ENCODE measurements at regions not wholly inside any gene's neighbourhood (a gene's known extent, or its start where the extent isn't known, plus 50 kb on each side); places are given as distances from the start of the nearest gene placed in this dataset.

GRCh38 chr12:97313471-97314190 is 149.0 kb upstream of the RMST start (continued):
- TF ChIP-seq, protein P1, sequence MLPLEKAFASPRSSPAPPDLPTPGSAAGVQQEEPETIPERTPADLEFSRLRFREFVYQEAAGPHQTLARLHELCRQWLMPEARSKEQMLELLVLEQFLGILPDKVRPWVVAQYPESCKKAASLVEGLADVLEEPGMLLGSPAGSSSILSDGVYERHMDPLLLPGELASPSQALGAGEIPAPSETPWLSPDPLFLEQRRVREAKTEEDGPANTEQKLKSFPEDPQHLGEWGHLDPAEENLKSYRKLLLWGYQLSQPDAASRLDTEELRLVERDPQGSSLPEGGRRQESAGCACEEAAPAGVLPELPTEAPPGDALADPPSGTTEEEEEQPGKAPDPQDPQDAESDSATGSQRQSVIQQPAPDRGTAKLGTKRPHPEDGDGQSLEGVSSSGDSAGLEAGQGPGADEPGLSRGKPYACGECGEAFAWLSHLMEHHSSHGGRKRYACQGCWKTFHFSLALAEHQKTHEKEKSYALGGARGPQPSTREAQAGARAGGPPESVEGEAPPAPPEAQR (CRISPR knock-in tag; IDR thresholded peaks at IDR 0.05) = no peak

DNA sequence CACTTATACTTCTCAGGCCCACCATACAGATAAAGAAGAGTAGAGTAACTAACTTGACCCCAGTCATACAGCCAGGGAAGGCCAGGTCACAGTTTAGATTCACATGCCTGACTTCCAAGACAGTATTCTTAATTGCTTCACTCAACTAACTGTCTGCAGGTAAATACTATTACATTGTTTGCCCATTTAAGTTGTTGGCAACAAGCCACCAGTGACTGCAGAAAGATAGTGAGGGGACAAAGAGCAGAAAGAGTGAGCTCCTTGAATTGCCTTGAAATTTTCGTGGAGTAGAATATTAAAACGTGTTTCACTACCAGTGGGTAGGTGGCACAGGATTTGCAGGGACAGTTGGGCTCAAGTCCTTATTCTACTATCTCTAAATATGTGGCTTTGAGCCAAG is 146.3 kb upstream of the RMST start:
- DNase-seq (ENCODE audit: low spot score) (no peak), ATAC-seq (no peak)
- ChIA-PET POLR2A (no interaction called here), CTCF (no interaction called here)
- Mint-ChIP-seq H3K27me3 (ENCODE audit: low read depth) (peaks cover 37% of the 10 kb centered on the region), H3K4me1 (peaks cover 31% of the 10 kb centered on the region), H3K9me3 (peaks cover 9% of the 10 kb centered on the region), H3K36me3 (no peaks in the 10 kb centered on the region), H3K4me3 (no peak overlapping the region), H3K27ac (no peak overlapping the region)
- TF ChIP-seq IRF2 (CRISPR knock-in tag; IDR thresholded peaks at IDR 0.05; ENCODE audit: borderline replicate concordance, low read depth) (no peak), FOXP1 (CRISPR knock-in tag; IDR thresholded peaks at IDR 0.05; ENCODE audit: borderline replicate concordance) (no peak), GTF2I (CRISPR knock-in tag; conservative IDR thresholded peaks at IDR 0.05) (no peak), ZNF416 (CRISPR knock-in tag; IDR thresholded peaks at IDR 0.05) (no peak), TP53 (CRISPR knock-in tag; IDR thresholded peaks at IDR 0.05) (no peak), TCF7 (CRISPR knock-in tag; IDR thresholded peaks at IDR 0.05; ENCODE audit: low read depth) (no peak), KAT7 (CRISPR knock-in tag; IDR thresholded peaks at IDR 0.05; ENCODE audit: borderline replicate concordance) (no peak), ZNF317 (CRISPR knock-in tag; IDR thresholded peaks at IDR 0.05; ENCODE audit: borderline replicate concordance, low read depth) (no peak), NR2C2 (CRISPR knock-in tag; IDR thresholded peaks at IDR 0.05) (no peak), JUN (CRISPR knock-in tag; IDR thresholded peaks at IDR 0.05) (no peak)
- TF ChIP-seq, protein P1 (CRISPR knock-in tag; IDR thresholded peaks at IDR 0.05) = no peak
- TF ChIP-seq, protein P2, sequence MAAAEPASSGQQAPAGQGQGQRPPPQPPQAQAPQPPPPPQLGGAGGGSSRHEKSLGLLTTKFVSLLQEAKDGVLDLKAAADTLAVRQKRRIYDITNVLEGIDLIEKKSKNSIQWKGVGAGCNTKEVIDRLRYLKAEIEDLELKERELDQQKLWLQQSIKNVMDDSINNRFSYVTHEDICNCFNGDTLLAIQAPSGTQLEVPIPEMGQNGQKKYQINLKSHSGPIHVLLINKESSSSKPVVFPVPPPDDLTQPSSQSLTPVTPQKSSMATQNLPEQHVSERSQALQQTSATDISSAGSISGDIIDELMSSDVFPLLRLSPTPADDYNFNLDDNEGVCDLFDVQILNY (CRISPR knock-in tag; IDR thresholded peaks at IDR 0.05) = no peak

DNA sequence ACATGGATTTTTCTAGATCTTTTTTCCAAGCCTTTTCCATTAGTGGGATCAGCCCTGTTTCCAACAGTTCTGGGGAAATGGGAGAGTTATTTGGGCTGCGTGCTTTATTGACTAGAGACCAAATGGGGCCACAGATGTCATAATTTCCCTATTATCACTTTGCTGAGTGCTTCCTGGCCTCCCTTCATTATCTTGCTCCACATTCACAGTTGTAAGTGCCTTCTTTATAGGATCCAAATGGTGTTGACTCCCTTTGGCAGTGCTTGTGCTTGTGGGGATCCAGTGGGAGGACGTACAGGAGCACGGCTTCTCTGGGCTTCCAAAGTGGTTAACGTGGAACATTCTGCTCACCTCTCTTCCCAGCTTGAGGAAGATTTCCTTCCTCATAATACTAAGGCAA is 141.0 kb upstream of the RMST start:
- no peak for DNase-seq (ENCODE audit: low spot score)
- POLR2A ChIA-PET = no interaction called here
- no peak overlapping the region for H3K4me3 Mint-ChIP-seq
- no peaks in the 10 kb centered on the region; the same call in 1 of the 2 replicates for H3K27me3 Mint-ChIP-seq (ENCODE audit: low read depth)
- peaks cover 40% of the 10 kb centered on the region for H3K4me1 Mint-ChIP-seq
- ATAC-seq = no peak
- no peaks in the 10 kb centered on the region for H3K36me3 Mint-ChIP-seq
- peaks cover 6% of the 10 kb centered on the region; the same call in 1 of the 2 replicates for H3K9me3 Mint-ChIP-seq
- H3K27ac Mint-ChIP-seq = no peak overlapping the region
- CTCF ChIA-PET = interaction anchor here (0.7 to 1.6 kb wide), 2 partner anchors 39 to 82 kb away, joined by 3 to 4 read pairs; no protein-coding TSS in a partner anchor
- TF ChIP-seq ZNF219 (CRISPR knock-in tag; IDR thresholded peaks at IDR 0.05; ENCODE audit: borderline replicate concordance) = no peak
- TF ChIP-seq FOXK1 (CRISPR knock-in tag; IDR thresholded peaks at IDR 0.05) = no peak
- no peak for TF ChIP-seq SP1 (CRISPR knock-in tag; conservative IDR thresholded peaks at IDR 0.05)
- TF ChIP-seq, protein P3, sequence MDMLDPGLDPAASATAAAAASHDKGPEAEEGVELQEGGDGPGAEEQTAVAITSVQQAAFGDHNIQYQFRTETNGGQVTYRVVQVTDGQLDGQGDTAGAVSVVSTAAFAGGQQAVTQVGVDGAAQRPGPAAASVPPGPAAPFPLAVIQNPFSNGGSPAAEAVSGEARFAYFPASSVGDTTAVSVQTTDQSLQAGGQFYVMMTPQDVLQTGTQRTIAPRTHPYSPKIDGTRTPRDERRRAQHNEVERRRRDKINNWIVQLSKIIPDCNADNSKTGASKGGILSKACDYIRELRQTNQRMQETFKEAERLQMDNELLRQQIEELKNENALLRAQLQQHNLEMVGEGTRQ (CRISPR knock-in tag; IDR thresholded peaks at IDR 0.05) = no peak
- no peak for TF ChIP-seq TEAD4 (CRISPR knock-in tag; IDR thresholded peaks at IDR 0.05)
- TF ChIP-seq CREB1 (CRISPR knock-in tag; IDR thresholded peaks at IDR 0.05) = no peak
- TF ChIP-seq ZNF138 (CRISPR knock-in tag; conservative IDR thresholded peaks at IDR 0.05) = no peak
- TF ChIP-seq E2F4 (CRISPR knock-in tag; IDR thresholded peaks at IDR 0.05; ENCODE audit: borderline replicate concordance, low read depth) = no peak
- TF ChIP-seq ESRRA (CRISPR knock-in tag; IDR thresholded peaks at IDR 0.05; ENCODE audit: borderline replicate concordance) = no peak
- TF ChIP-seq, protein P4, sequence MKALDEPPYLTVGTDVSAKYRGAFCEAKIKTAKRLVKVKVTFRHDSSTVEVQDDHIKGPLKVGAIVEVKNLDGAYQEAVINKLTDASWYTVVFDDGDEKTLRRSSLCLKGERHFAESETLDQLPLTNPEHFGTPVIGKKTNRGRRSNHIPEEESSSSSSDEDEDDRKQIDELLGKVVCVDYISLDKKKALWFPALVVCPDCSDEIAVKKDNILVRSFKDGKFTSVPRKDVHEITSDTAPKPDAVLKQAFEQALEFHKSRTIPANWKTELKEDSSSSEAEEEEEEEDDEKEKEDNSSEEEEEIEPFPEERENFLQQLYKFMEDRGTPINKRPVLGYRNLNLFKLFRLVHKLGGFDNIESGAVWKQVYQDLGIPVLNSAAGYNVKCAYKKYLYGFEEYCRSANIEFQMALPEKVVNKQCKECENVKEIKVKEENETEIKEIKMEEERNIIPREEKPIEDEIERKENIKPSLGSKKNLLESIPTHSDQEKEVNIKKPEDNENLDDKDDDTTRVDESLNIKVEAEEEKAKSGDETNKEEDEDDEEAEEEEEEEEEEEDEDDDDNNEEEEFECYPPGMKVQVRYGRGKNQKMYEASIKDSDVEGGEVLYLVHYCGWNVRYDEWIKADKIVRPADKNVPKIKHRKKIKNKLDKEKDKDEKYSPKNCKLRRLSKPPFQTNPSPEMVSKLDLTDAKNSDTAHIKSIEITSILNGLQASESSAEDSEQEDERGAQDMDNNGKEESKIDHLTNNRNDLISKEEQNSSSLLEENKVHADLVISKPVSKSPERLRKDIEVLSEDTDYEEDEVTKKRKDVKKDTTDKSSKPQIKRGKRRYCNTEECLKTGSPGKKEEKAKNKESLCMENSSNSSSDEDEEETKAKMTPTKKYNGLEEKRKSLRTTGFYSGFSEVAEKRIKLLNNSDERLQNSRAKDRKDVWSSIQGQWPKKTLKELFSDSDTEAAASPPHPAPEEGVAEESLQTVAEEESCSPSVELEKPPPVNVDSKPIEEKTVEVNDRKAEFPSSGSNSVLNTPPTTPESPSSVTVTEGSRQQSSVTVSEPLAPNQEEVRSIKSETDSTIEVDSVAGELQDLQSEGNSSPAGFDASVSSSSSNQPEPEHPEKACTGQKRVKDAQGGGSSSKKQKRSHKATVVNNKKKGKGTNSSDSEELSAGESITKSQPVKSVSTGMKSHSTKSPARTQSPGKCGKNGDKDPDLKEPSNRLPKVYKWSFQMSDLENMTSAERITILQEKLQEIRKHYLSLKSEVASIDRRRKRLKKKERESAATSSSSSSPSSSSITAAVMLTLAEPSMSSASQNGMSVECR (CRISPR knock-in tag; IDR thresholded peaks at IDR 0.05; ENCODE audit: borderline replicate concordance) = no peak

Data from WTC11 (cell line).